GM19351 (cell line): ENCODE measurements at regions not wholly inside any gene's neighbourhood (a gene's known extent, or its start where the extent isn't known, plus 50 kb on each side); places are given as distances from the start of the nearest gene placed in this dataset.

Experiments used
- ATAC-seq: cut with Tn5 transposase; IDR thresholded peaks from one replicate; pipeline ENCODE4 v1.9.1; 2021; ENCODE audit warnings: mild to moderate bottlenecking, moderate library complexity; ENCODE audit not compliant: unreplicated experiment

GRCh38 chr6:112785408-112785807, 438.3 kb downstream of the RFPL4B start:
- no peak for ATAC-seq

DNA sequence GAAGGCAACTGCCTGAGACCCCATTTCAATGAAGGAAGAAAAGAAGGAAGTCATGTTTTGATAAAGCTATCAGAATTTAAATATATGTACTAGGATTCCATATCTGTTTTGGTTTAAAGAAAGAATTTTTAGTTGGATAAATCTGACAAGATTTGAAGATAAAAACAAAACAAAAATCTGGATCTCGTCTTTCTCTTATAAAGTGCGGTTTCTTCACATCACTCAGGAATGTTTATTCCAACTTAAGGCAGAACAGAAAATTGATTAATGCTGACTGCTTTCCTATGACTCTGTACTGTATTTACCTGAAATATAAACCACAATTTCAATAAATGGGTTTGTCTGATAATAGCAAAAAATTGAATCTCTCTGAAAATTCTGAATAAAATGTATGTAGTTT, 439.7 kb downstream of the RFPL4B start:
- no peak for ATAC-seq

GRCh38 chr6:112787371-112787770, 440.2 kb downstream of the RFPL4B start:
- no peak for ATAC-seq

DNA sequence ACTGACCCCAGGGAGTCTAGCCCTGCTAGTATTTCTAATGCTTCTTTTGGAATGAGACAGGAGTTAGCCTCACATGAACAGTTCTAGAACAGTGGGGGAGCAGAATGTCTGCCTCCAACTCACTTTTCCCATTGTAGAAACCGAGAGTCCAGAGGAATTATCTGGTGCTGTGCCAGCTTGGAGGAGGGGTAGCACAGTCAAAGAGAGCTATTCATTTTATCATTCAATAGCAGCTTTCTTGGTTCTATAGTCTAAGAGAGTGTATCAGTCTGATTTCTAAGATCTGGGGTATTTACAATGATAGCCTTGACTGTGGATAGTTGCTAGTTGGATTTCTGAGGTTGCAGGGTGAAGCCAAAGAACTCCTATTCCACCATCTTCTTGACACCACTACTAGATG, 448.2 kb downstream of the RFPL4B start:
- no peak for ATAC-seq

GRCh38 chr6:112796712-112797111, 449.6 kb downstream of the RFPL4B start:
- ATAC-seq: no peak

GRCh38 chr6:112799889-112800288, 452.8 kb downstream of the RFPL4B start:
- ATAC-seq: peak; percentile 42

- peak; percentile 54 for ATAC-seq
Observed at GRCh38 chr6:112800439-112800838, 453.3 kb downstream of the RFPL4B start.

DNA sequence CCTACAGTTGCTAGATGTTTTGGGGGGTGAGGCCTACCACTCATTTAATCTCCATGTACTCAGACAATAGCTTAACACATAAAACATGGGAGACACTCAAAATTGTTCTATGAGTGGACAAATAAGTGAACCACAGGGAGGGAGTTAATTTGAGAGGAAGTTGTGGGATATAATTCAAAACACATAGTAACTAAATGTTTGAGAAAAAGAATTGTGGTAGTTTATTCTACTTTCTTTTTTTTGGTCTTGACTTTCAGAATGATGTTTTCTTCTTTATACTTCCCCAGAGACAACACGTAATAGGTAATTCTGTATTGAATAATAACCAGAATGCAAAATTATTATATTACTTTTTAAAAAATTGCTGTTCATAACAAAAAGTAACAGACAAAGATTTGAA, 453.8 kb downstream of the RFPL4B start:
- ATAC-seq: peak; percentile 60

- ATAC-seq: no peak
Observed at GRCh38 chr6:112801468-112802080, 454.4 kb downstream of the RFPL4B start.

GRCh38 chr6:112802144-112802543, 455.0 kb downstream of the RFPL4B start:
- ATAC-seq: no peak

DNA sequence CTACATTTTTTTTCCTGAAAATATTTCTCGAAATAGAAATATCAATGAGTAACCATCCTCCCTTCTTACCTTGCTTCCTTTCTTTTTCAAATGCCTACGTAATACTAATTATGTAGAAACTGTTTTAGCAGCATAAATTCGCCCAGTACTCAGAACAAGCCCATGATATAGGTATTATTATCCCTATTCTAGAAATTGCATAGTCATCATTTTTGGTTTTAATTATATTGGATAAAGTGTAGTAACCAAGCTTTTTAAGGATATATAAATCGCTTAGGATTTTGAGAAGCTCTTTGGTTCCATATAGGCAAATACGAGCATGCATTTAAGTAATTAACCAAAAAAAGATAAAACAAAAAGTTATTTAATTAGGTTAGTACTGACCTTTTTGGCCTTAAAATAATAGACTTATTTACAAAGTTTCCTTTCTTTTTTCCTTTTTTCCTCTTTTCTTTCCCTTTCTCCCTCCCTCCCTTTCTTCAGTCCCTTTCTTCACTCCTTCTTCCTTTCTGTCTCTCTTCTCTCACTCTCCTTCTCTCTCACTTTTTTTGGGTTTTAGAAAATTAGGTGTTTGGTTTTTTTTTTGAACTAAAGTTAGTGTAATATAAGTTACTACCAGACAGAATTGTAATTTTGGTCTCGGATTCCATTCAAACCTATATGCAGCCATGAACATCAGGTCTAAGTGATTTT, 457.7 kb downstream of the RFPL4B start:
- no peak for ATAC-seq

GRCh38 chr6:112806163-112806865, 459.2 kb downstream of the RFPL4B start:
- ATAC-seq: no peak

DNA sequence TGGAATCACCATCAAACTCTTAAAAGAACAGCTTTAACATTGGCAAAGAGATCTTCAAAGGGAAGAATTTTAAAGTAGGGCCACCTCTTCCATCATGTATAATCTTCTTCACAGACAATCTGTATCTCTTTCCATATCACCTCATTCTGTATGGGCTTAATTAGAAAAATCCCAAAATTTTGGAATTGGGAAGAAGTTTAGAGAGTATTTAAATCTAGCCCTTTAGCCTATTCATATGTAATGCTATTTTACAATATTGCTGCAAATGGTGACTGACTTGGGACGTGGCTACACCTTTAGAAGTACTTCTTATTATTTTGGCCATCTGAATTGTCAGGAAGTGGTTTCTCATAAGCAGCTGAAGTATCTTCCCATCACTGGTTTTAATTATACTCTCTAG, 474.3 kb downstream of the RFPL4B start:
- ATAC-seq: no peak

GRCh38 chr6:112822769-112823168, 475.6 kb downstream of the RFPL4B start:
- ATAC-seq: no peak

GRCh38 chr6:112827793-112828192, 480.7 kb downstream of the RFPL4B start:
- ATAC-seq: peak; percentile 98

DNA sequence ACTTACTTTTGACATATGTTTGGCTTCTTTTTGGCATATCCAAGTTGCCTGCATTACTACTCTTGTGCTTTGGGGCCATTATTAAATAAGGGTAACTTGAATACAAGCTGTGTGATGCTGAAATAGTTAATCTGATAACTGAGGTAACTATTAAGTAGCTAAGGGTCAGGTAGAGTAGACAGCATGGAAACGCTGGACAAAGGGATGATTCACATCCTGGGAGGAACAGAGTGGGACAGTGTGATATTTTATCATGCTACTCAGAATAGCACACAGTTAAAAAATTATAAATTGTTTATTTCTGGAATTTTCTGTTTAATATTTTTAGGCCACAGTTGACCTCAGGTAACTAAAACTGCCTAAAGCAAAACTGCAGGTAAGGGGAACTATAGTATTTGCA, 483.9 kb downstream of the RFPL4B start:
- no peak for ATAC-seq

DNA sequence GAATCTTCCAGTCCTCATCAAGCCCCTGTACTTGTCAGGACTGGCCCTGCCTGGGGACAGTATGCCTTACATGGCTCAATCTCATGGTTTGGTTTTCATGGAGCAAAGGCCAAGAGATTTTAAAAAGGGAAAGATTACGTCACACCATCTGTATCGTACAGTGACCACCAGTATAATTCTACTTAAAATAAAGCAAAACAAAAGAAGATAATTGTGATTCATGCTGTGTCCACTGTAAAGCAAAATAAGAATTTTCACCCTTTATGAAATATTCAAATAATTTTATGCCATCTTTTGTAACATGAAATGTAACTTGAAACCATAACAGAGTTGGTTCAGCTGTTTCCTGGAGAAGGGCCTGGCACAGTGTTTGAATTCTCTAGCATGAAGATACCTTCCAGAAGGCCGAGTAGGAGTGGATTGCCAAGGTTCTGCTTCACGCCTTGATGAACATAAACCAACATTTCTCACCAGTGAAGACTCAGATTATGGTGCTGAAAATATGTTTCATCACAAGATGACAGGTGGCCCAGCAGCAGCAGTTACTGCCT, 486.5 kb downstream of the RFPL4B start:
- no peak for ATAC-seq

DNA sequence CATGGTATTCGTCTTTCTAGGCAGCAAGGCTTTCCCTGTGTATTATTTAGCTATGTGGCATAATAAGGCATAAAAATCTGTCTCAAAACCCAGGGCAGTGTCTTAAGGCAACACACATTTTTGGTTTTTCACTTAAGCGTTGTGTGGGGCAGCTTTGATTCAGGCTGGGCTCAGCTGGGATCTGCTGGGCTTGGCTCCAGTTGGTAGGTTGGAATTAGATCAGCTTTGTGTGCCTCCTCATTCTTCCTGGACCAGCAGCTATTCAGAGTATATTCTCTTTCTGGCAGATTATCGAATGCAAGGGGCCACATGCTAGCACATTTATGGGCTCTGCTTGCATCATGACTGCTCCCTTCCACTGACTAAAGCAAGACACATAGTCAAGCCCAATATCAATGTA, 487.9 kb downstream of the RFPL4B start:
- no peak for ATAC-seq

GRCh38 chr6:112839525-112839961, 492.4 kb downstream of the RFPL4B start:
- ATAC-seq: no peak

GRCh38 chr6:112841553-112842329, 494.6 kb downstream of the RFPL4B start:
- peak; percentile 82 for ATAC-seq

DNA sequence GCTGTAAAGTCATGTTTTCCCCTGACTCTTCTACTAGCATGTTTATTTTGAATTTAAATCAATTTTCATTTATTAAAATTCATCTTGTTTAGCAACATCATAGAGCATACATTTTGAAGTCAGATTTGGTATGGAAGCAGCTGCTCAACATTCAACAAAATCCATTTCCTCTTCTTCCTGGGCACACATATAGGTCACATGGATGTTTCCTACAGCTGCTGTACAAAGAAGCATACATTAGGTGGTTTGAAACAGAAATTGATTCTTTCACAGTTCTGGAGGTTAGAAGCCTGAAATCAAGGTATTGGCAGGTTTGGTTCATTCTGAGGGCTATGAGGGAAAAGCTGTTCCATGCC, 495.2 kb downstream of the RFPL4B start:
- ATAC-seq: peak; percentile 29
